ENCODE measurements at regions not wholly inside any gene's neighbourhood (a gene's known extent, or its start where the extent isn't known, plus 50 kb on each side); places are given as distances from the start of the nearest gene placed in this dataset.

- DNase-seq: no peak
These were observed 1145.2 kb downstream of the BRD1 start for GRCh38 chr22:48682504-48682903.

- no peak for DNase-seq
These were observed 1147.1 kb downstream of the BRD1 start for GRCh38 chr22:48680601-48681000.

GRCh38 chr22:48679656-48680555 is 1147.8 kb downstream of the BRD1 start:
- DNase-seq: no peak

- no peak for DNase-seq
These were observed 1149.2 kb downstream of the BRD1 start for GRCh38 chr22:48678171-48679135.

GRCh38 chr22:48677621-48678020 is 1150.1 kb downstream of the BRD1 start:
- DNase-seq: no peak

GRCh38 chr22:48677168-48677520 is 1150.5 kb downstream of the BRD1 start:
- DNase-seq: no peak

- DNase-seq: no peak
These were observed 1151.2 kb downstream of the BRD1 start for GRCh38 chr22:48676266-48677167.

- no peak for DNase-seq
These were observed 1151.9 kb downstream of the BRD1 start for GRCh38 chr22:48675830-48676145.

- no peak for DNase-seq
These were observed 1152.4 kb downstream of the BRD1 start for GRCh38 chr22:48675141-48675829.

GRCh38 chr22:48673806-48674500 is 1153.7 kb downstream of the BRD1 start:
- DNase-seq: no peak

- DNase-seq: no peak
These were observed 1155.3 kb downstream of the BRD1 start for GRCh38 chr22:48672387-48672786.

- no peak for DNase-seq
These were observed 1156.9 kb downstream of the BRD1 start for GRCh38 chr22:48670731-48671130.

- DNase-seq: no peak
These were observed 1157.5 kb downstream of the BRD1 start for GRCh38 chr22:48669986-48670716.

GRCh38 chr22:48669226-48669625 is 1158.4 kb downstream of the BRD1 start:
- no peak for DNase-seq

GRCh38 chr22:48667289-48667688 is 1160.4 kb downstream of the BRD1 start:
- DNase-seq: no peak

GRCh38 chr22:48666620-48667019 is 1161.1 kb downstream of the BRD1 start:
- no peak for DNase-seq

GRCh38 chr22:48665311-48665995 is 1162.2 kb downstream of the BRD1 start:
- DNase-seq: no peak

GRCh38 chr22:48664586-48664985 is 1163.1 kb downstream of the BRD1 start:
- DNase-seq: no peak

- no peak for DNase-seq
These were observed 1164.4 kb downstream of the BRD1 start for GRCh38 chr22:48663297-48663696.

- no peak for DNase-seq
These were observed 1165.1 kb downstream of the BRD1 start for GRCh38 chr22:48662476-48663135.
